HepG2 (cell line): ENCODE measurements at regions not wholly inside any gene's neighbourhood (a gene's known extent, or its start where the extent isn't known, plus 50 kb on each side); places are given as distances from the start of the nearest gene placed in this dataset.

Source experiments
- FOXC1 ChIP-seq: sonication (generic); formaldehyde crosslinking; IDR thresholded peaks from 2 replicates; pipeline ENCODE4 v1.8.0; 2022; ENCODE audit warnings: mild to moderate bottlenecking, missing genetic modification reagents, borderline replicate concordance
- HNF4G ChIP-seq, 2 experiments: sonication (generic) in 1 of 2; formaldehyde crosslinking in 1 of 2; IDR thresholded peaks; 2 replicates each; pipeline versions ENCODE4 v1.4.0 to v1.6.1; 2011 to 2020; ENCODE audit warnings: borderline replicate concordance in 2 of 2, low read depth in 2 of 2, mild to moderate bottlenecking in 2 of 2, low read length in 1 of 2, missing genetic modification reagents in 1 of 2, moderate library complexity in 1 of 2
- PHF5A ChIP-seq: IDR thresholded peaks from one replicate; pipeline ENCODE4 v1.6.1; 2018; ENCODE audit warnings: low read depth, missing genetic modification reagents; ENCODE audit not compliant: unreplicated experiment
- TEF ChIP-seq: sonication (generic); formaldehyde crosslinking; IDR thresholded peaks from 2 replicates; pipeline ENCODE4 v1.5.0; 2020; ENCODE audit warnings: missing genetic modification reagents
- ZNF275 ChIP-seq: sonication (generic); formaldehyde crosslinking; IDR thresholded peaks from 2 replicates; pipeline ENCODE4 v1.8.0; 2022; ENCODE audit warnings: missing genetic modification reagents, mild to moderate bottlenecking, inconsistent platforms, borderline replicate concordance
- TF ChIP-seq, protein P1 (sequence below), 2 experiments: sonication (generic) in 1 of 2; formaldehyde crosslinking in 1 of 2; IDR thresholded peaks; 2 replicates each; pipeline versions ENCODE4 v1.6.1 to v1.9.0; 2014 to 2022; ENCODE audit warnings: antibody characterized with exemption in 1 of 2, borderline replicate concordance in 1 of 2, inconsistent platforms in 1 of 2, low read depth in 1 of 2, missing genetic modification reagents in 1 of 2
- TF ChIP-seq, protein P2 (sequence below): sonication (generic); formaldehyde crosslinking; IDR thresholded peaks from 2 replicates; pipeline ENCODE4 v1.8.1; 2023; ENCODE audit warnings: mild to moderate bottlenecking, missing genetic modification reagents

GRCh38 chr1:36703526-36704208, 221.0 kb upstream of the CSF3R start (continued):
- TF ChIP-seq, protein P1, sequence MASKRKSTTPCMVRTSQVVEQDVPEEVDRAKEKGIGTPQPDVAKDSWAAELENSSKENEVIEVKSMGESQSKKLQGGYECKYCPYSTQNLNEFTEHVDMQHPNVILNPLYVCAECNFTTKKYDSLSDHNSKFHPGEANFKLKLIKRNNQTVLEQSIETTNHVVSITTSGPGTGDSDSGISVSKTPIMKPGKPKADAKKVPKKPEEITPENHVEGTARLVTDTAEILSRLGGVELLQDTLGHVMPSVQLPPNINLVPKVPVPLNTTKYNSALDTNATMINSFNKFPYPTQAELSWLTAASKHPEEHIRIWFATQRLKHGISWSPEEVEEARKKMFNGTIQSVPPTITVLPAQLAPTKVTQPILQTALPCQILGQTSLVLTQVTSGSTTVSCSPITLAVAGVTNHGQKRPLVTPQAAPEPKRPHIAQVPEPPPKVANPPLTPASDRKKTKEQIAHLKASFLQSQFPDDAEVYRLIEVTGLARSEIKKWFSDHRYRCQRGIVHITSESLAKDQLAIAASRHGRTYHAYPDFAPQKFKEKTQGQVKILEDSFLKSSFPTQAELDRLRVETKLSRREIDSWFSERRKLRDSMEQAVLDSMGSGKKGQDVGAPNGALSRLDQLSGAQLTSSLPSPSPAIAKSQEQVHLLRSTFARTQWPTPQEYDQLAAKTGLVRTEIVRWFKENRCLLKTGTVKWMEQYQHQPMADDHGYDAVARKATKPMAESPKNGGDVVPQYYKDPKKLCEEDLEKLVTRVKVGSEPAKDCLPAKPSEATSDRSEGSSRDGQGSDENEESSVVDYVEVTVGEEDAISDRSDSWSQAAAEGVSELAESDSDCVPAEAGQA (IDR thresholded peaks at IDR 0.05; ENCODE audit: low read depth) = no peak
- TF ChIP-seq, protein P1 (CRISPR knock-in tag; IDR thresholded peaks at IDR 0.05; ENCODE audit: borderline replicate concordance) = no peak
- TF ChIP-seq PHF5A = no peak
- TF ChIP-seq HNF4G (IDR thresholded peaks at IDR 0.05; ENCODE audit: borderline replicate concordance, low read depth, low read length) = no peak
- no peak for TF ChIP-seq HNF4G (CRISPR knock-in tag; IDR thresholded peaks at IDR 0.05; ENCODE audit: borderline replicate concordance, low read depth)
- TF ChIP-seq FOXC1 (CRISPR knock-in tag) = no peak
- TF ChIP-seq ZNF275 (CRISPR knock-in tag) = no peak
- no peak for TF ChIP-seq TEF (CRISPR knock-in tag)
- TF ChIP-seq, protein P2, sequence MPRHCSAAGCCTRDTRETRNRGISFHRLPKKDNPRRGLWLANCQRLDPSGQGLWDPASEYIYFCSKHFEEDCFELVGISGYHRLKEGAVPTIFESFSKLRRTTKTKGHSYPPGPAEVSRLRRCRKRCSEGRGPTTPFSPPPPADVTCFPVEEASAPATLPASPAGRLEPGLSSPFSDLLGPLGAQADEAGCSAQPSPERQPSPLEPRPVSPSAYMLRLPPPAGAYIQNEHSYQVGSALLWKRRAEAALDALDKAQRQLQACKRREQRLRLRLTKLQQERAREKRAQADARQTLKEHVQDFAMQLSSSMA (CRISPR knock-in tag) = no peak
